Renal cortical epithelial cell (primary cell): ENCODE measurements at regions not wholly inside any gene's neighbourhood (a gene's known extent, or its start where the extent isn't known, plus 50 kb on each side); places are given as distances from the start of the nearest gene placed in this dataset.
"Not testable (repeated sequence)": the region's sequence is repeated elsewhere in the genome, so short reads cannot be mapped to it uniquely, and the experiment has no call there.

Experiments
- DNase-seq: peaks from one replicate; pipeline ENCODE4 v3.0.0-alpha.2; 2011; ENCODE audit warnings: low read depth

DNA sequence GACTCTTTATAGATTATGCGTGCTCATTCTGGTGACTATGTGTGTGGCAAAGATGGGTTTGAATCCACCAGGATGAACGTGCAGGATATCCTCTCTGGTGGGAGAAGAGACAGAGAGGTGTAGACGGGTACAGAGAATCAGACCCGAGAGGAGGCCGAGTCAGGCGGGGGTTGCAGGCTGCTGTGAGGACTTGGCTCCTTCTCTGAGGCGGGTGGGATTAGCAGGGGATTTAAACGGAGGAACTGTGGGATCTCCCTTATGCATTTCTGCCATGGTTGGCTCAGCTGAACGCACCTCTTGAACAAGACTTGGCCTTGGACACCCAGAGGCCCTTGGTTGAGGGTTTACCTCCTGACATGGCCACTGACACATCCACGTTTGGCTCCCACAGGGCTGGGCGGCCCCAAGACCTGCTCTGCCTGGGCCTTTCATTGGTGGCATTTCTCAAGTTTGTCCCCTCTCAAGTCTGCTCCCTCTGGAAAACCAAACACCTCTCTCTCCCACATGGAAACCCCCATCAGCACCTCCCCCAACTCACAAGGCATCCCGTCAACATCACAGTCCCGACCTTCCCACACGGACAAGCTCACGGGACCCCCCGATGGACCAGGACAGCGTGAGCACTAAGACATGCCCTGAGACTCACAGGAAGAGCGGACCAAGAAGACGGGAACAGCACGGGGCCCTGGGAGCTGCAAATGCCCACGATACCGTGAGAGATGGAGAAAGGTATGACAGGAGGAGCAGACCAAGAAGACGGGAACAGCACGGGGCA is 158.3 kb downstream of the RTP5 start:
- no peak for DNase-seq

- DNase-seq: no peak
Observed at GRCh38 chr2:242029422-242030225, 160.1 kb downstream of the RTP5 start.

DNA sequence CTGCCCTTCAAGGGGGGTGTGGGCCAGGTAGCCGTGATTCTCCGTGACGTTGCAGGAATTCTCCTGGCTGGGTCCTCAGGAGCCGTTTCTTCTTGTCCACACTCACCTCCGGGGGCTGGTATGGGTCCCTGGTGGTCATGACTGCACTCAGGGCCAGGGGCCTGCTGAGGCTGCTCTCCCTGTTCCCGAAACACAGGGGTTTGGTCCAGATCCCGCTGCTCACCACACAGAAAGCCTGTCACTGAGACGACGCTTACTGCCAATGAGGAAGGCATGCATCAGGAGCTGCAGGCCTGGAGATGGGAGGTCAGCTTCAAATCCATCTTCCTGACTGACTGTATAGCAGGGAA is 160.7 kb downstream of the RTP5 start:
- no peak for DNase-seq

DNA sequence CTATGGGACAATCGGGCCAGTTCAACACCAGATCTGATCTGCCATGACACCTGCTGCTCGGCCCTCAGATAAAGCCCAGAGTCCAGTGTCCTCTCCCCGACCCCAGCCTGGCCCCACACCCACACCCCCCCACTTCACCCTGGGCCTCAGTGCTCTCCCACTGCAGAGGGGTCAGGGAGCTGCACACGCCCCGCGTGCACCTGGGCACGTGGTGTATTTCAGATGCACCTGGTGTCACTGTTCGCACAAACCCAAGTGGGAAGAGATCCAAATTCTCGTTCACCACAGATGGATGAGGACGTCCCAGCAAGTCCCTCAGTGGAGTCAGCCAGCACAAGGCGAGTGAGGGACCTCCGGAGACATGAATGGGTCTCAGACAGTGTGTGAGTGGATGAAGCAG is 161.3 kb downstream of the RTP5 start:
- DNase-seq: no peak

GRCh38 chr2:242031481-242032019 is 162.0 kb downstream of the RTP5 start:
- peak; percentile 86 for DNase-seq

GRCh38 chr2:242032780-242033656 is 163.5 kb downstream of the RTP5 start:
- no peak for DNase-seq

- no peak for DNase-seq
Observed at GRCh38 chr2:242034138-242034537, 164.6 kb downstream of the RTP5 start.

GRCh38 chr2:242034996-242035814 is 165.7 kb downstream of the RTP5 start:
- DNase-seq: no peak

- no peak for DNase-seq
Observed at GRCh38 chr2:242035858-242036652, 166.5 kb downstream of the RTP5 start.

DNA sequence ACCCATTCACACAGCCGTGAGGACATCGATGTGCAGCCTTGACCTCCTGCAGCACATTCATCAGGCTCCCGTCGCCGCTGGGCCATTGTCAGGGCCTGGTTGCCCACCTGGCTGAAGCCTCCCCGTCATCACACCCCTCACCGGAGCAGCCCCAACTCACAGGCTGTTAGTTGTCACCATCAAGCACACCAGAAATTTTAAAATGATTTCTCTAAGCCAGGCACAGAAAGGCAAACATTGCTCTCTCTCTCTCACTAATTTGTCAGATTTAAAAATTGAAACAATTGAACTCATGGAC is 167.1 kb downstream of the RTP5 start:
- DNase-seq: no peak

DNA sequence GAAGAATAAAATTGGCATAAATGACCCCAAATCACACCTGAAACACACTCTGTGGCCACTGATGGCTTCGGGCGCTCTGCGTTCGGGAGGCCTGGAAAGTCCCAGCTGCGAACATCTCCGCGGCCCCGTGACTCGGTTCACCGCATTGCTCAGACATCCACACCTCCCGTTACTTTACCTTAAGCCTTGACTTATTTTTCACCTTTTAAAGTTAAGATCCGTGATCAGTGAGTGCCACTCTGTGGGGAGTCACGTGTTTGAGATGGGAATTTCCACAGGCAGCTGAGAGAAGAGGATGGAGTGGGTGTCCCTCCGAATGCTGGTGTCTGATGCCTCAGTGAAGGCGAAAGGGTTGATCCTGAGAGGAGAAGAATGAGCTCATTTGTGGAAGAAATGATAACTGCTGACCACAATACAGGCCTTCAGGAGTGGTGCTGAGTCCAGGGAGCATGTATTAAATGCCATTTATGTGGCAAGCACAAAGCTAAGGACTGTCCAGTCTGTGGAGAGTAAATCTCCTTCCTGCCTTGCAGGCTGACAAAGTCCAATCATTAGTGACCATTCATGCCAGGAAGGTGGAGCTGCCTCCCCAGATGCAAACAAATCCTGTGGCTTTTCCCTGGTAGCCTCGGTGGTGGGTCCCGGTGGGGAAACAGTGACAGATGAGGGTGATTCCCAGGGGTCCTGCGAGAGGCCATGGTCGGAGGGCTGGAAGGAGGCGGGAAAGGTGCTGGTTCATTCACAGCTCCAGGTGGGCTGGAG is 168.8 kb downstream of the RTP5 start:
- no peak for DNase-seq

- no peak for DNase-seq
Observed at GRCh38 chr2:242038928-242039341, 169.4 kb downstream of the RTP5 start.

DNA sequence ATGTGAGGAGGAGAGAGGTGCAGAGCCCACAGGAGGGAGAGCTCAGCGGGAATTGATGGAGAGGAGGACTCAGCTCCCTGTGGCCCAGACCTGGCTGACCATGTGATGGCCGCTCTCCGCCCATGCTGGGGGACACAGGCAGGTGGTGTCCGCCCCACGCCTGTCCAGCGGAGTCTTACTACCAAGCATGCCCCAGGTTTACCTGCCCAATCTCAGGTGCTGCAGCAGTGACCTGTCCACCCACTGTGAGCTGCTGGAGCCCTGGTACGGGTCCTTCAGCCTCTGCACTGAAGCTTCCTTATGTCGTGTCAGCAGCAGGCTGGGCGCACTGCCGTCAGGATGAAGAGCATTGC is 170.8 kb downstream of the RTP5 start:
- no peak for DNase-seq

GRCh38 chr2:242040681-242041080 is 171.2 kb downstream of the RTP5 start:
- DNase-seq: no peak

DNA sequence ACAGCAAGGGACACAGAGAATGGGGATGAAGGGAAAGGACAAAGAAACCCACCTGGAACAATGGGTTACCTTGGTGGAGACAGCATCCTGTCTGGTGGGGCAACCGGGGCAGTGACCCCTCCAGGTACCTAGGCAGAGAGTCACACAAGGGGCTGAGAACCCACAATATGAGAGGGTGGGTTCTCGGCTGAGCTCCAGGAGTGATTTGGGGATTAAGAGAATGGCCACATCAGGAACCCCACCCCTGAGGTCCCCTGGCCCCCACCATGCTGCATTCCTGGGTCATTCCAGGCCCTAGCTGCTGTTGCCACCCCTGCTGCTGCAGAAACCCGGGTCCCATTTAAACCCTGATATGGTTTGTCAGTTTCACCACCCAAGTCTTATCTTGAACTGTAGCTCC is 172.3 kb downstream of the RTP5 start:
- DNase-seq: no peak

GRCh38 chr2:242043538-242044312 is 174.2 kb downstream of the RTP5 start:
- DNase-seq: no peak

GRCh38 chr2:242044313-242044590 is 174.7 kb downstream of the RTP5 start:
- no peak for DNase-seq

- DNase-seq: not testable (repeated sequence)
Observed at GRCh38 chr2:242045596-242046144, 176.1 kb downstream of the RTP5 start.

GRCh38 chr2:242046206-242046826 is 176.8 kb downstream of the RTP5 start:
- DNase-seq: no peak
